SU-DHL-6 (cell line): ENCODE measurements at regions not wholly inside any gene's neighbourhood (a gene's known extent, or its start where the extent isn't known, plus 50 kb on each side); places are given as distances from the start of the nearest gene placed in this dataset.

ENCODE experiments used
- EZH2phosphoT487 ChIP-seq: fragments of 200-600 bp; sonication (generic), shearing (Covaris generic); conservative IDR thresholded peaks from 2 replicates; pipeline ENCODE4 v1.6.1; 2018; ENCODE audit warnings: mild to moderate bottlenecking, antibody characterized with exemption, low read length, moderate library complexity, mixed read lengths
- TF ChIP-seq, protein P1 (sequence below): fragments of 200-600 bp; sonication (generic); IDR thresholded peaks from one replicate; pipeline ENCODE4 v1.5.1; 2017; ENCODE audit warnings: antibody characterized with exemption, mild to moderate bottlenecking, low read length, moderate library complexity; ENCODE audit not compliant: insufficient read depth, poor library complexity, severe bottlenecking

DNA sequence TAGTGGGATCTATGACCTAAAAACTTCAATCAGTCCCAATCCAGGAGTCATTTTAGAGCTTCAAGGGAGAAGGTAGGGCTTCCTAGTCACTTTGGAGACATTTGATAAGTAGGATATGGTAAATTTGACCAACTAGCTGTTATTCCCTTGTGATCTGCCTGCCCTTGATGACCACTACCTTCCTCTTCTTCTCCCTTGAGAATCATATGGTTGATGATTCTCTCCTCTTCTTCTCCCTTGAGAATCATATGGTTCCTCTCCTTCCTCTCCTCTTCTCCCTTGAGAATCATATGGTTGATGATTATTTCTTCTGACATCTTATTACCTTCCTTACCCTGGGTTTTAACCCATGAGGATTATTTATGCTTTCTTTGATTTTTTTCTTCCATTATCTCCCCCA lies 482.6 kb upstream of the TENM3 start:
- TF ChIP-seq, protein P1, sequence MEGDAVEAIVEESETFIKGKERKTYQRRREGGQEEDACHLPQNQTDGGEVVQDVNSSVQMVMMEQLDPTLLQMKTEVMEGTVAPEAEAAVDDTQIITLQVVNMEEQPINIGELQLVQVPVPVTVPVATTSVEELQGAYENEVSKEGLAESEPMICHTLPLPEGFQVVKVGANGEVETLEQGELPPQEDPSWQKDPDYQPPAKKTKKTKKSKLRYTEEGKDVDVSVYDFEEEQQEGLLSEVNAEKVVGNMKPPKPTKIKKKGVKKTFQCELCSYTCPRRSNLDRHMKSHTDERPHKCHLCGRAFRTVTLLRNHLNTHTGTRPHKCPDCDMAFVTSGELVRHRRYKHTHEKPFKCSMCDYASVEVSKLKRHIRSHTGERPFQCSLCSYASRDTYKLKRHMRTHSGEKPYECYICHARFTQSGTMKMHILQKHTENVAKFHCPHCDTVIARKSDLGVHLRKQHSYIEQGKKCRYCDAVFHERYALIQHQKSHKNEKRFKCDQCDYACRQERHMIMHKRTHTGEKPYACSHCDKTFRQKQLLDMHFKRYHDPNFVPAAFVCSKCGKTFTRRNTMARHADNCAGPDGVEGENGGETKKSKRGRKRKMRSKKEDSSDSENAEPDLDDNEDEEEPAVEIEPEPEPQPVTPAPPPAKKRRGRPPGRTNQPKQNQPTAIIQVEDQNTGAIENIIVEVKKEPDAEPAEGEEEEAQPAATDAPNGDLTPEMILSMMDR, result no peak
- TF ChIP-seq EZH2phosphoT487, result no peak
